ENCODE measurements at regions not wholly inside any gene's neighbourhood (a gene's known extent, or its start where the extent isn't known, plus 50 kb on each side); places are given as distances from the start of the nearest gene placed in this dataset.

DNA sequence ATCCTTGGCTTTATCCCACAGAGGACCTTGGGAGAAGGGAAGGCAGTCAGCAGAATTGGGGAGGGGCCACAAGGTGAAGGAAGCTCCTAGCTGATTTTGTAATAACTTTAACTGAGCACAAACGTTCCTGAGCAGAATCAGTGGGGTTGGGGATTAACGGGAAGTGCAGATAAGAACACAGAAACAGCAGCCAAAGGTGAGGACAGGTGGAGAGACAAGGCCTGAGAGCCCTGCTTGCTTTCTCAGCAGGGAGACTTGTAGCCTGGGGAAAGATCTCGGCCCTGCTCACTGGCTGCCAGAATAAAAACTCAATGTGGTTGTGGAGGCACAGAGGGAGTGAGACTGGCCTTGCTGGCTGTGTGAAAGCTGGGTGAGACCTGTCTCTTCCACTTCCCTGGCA lies 265.2 kb upstream of the FAT3 start:
- no peaks in the 10 kb centered on the region for H3K36me3 ChIP-seq
- no peaks in the 10 kb centered on the region for H3K27me3 ChIP-seq
- no peak overlapping the region for H3K27ac ChIP-seq (replicated peaks in 1 of 4)
- TF ChIP-seq POLR2AphosphoS5 (IDR thresholded peaks at IDR 0.05), result no peak
- TF ChIP-seq, protein P1, sequence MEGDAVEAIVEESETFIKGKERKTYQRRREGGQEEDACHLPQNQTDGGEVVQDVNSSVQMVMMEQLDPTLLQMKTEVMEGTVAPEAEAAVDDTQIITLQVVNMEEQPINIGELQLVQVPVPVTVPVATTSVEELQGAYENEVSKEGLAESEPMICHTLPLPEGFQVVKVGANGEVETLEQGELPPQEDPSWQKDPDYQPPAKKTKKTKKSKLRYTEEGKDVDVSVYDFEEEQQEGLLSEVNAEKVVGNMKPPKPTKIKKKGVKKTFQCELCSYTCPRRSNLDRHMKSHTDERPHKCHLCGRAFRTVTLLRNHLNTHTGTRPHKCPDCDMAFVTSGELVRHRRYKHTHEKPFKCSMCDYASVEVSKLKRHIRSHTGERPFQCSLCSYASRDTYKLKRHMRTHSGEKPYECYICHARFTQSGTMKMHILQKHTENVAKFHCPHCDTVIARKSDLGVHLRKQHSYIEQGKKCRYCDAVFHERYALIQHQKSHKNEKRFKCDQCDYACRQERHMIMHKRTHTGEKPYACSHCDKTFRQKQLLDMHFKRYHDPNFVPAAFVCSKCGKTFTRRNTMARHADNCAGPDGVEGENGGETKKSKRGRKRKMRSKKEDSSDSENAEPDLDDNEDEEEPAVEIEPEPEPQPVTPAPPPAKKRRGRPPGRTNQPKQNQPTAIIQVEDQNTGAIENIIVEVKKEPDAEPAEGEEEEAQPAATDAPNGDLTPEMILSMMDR (IDR thresholded peaks at IDR 0.05), result no peak
- no peaks in the 10 kb centered on the region for H3K4me1 ChIP-seq
- 75% methylated on average over 3 of the region's 3 CpGs for WGBS
- DNase-seq (ENCODE audit: extremely low spot score), result no peak
- peaks cover 0 to 22% (median 6%) of the 10 kb centered on the region in 4 donors for H3K9me3 ChIP-seq
- no peak overlapping the region for H3K4me3 ChIP-seq
- intact Hi-C loops (cut with DNase I), result no loop called here

DNA sequence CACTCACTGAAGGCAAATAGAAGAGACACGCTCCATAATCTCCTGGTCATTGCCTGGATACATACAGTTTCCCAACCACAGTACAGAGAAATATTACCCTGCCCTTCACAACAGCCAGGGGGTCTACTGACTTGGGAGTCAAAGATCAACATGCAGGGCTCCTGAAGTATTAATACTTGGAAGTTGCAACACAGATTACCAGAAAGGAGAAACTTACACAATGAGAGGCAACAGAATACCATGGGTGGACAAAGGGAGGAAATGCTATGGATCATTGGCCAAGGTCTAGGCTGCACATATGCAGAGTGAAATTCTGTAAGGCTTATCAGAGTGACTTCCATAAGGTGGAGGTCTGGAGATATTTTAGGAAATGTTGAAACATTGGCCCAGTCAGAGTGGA lies 267.9 kb upstream of the FAT3 start:
- Histone ChIP-seq H3K27me3 (no peaks in the 10 kb centered on the region), H3K9me3 (peaks cover 0 to 22% (median 6%) of the 10 kb centered on the region in 4 donors), H3K4me3 (no peak overlapping the region), H3K27ac (replicated peaks in 1 of 4) (no peak overlapping the region), H3K4me1 (no peaks in the 10 kb centered on the region), H3K36me3 (no peaks in the 10 kb centered on the region)
- DNase-seq (ENCODE audit: extremely low spot score), result no peak
- TF ChIP-seq, protein P1 (IDR thresholded peaks at IDR 0.05), result no peak
- no peak for TF ChIP-seq POLR2A (IDR thresholded peaks at IDR 0.05; ENCODE audit: low read depth)
- no peak for TF ChIP-seq POLR2AphosphoS5 (IDR thresholded peaks at IDR 0.05)
- TF ChIP-seq EP300 (IDR thresholded peaks at IDR 0.05), result no peak
- WGBS, result 89% methylated on average over 1 of the region's 1 CpG
- intact Hi-C loops (cut with DNase I), result no loop called here

DNA sequence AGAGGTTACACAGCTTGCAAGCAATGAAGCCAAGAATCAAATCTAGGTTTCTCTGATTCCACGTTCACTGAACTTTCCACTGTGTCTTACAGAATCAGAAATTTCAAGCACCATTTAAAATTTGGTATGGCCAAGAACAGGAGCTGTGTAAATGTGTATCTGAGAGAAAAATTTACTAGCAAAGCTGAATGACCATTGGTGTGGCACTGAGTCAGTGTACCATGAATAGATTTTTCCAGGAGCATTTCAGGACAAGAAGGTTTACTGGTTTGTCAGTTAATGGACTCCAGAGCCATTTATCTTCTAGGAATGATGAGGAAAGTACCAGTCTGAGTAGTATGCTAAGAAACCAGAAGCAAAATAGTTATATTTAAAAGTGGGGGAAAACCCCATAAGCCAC lies 269.4 kb upstream of the FAT3 start:
- TF ChIP-seq POLR2A (IDR thresholded peaks at IDR 0.05; ENCODE audit: low read depth) (no peak), POLR2AphosphoS5 (IDR thresholded peaks at IDR 0.05) (no peak), EP300 (IDR thresholded peaks at IDR 0.05) (no peak)
- TF ChIP-seq, protein P1 (IDR thresholded peaks at IDR 0.05), result no peak
- H3K27ac ChIP-seq (replicated peaks in 1 of 4), result no peak overlapping the region
- peaks cover 0 to 10% (median 3%) of the 10 kb centered on the region in 4 donors for H3K9me3 ChIP-seq
- 65% methylated on average over 1 of the region's 1 CpG for WGBS
- H3K4me1 ChIP-seq, result no peaks in the 10 kb centered on the region
- DNase-seq (ENCODE audit: extremely low spot score), result no peak
- no peaks in the 10 kb centered on the region for H3K27me3 ChIP-seq
- intact Hi-C loops (cut with DNase I), result no loop called here
- H3K36me3 ChIP-seq, result no peaks in the 10 kb centered on the region
- no peak overlapping the region for H3K4me3 ChIP-seq

DNA sequence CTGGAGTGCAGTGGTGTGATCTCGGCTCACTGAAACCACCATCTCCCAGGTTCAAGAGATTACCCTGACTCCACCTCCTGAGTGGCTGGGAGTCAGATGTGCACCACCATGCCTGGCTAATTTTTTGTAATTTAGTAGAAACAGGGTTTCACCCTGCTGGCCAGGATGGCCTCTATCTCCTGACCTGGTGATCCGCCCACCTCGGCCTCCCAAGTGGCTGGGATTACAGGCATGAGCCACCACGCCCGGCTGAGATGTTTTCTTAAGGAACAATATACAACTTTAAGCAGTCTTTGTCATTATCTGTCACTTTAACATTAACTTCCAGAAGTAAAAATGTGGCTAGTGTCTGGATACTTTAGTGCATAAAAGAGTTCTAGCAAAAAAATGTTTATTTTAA lies 272.6 kb upstream of the FAT3 start:
- Histone ChIP-seq H3K36me3 (no peaks in the 10 kb centered on the region), H3K27ac (replicated peaks in 1 of 4) (no peak overlapping the region), H3K9me3 (peaks cover 0 to 2% (median 0%) of the 10 kb centered on the region in 4 donors), H3K4me3 (no peak overlapping the region), H3K4me1 (peaks cover 10 to 13% (median 11%) of the 10 kb centered on the region in 4 donors), H3K27me3 (no peaks in the 10 kb centered on the region)
- WGBS, result 89% methylated on average over 5 of the region's 5 CpGs
- no peak for DNase-seq (ENCODE audit: extremely low spot score)
- TF ChIP-seq POLR2AphosphoS5 (IDR thresholded peaks at IDR 0.05) (no peak), EP300 (IDR thresholded peaks at IDR 0.05) (no peak)
- TF ChIP-seq, protein P1 (IDR thresholded peaks at IDR 0.05), result no peak
- intact Hi-C loops (cut with DNase I), result no loop called here

DNA sequence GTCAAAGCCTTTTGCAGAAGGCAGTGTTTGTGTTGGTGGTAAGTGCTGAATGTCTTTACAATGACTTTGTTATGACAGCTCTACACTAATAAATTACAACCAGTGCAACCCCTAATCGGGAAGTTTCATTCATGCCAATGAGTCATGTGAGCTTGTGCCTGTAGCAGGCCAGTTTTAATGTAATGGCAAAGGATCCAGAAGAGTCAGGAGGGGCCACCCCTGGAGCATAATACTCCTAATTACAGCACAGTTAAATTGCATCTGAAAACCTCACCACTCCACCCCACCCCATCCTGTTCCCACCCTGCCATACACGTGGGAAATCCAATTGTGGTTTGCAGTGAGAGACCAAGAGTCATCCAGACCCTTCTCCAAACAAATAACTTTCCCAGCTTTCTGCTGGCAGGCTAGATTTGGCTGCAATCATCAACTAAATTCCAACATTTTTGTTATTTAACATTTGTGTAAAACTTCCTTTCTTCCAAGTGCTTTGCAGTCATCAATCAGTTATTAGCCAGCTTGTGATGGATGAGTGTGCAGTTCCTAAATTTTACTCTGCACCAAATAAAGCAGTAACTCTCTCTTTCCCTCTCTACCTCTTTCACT lies 277.3 kb upstream of the FAT3 start:
- 0% methylated on average over 2 of the region's 2 CpGs for WGBS
- Histone ChIP-seq H3K4me1 (peaks cover 21 to 30% (median 23%) of the 10 kb centered on the region in 4 donors), H3K4me3 (no peak overlapping the region), H3K36me3 (no peaks in the 10 kb centered on the region), H3K9me3 (no peaks in the 10 kb centered on the region), H3K27ac (replicated peaks in 1 of 4) (peak overlapping the region; percentile 46 to 54 (median 51)), H3K27me3 (no peaks in the 10 kb centered on the region)
- TF ChIP-seq POLR2A (IDR thresholded peaks at IDR 0.05; ENCODE audit: low read depth), result no peak
- TF ChIP-seq EP300 (IDR thresholded peaks at IDR 0.05), result no peak
- peak; percentile 10 to 33 for TF ChIP-seq POLR2AphosphoS5 (IDR thresholded peaks at IDR 0.05)
- TF ChIP-seq, protein P1 (IDR thresholded peaks at IDR 0.05), result no peak
- DNase-seq (ENCODE audit: extremely low spot score), result no peak
- intact Hi-C loops (cut with DNase I), result no loop called here
